GM18909 (cell line): ENCODE measurements at regions not wholly inside any gene's neighbourhood (a gene's known extent, or its start where the extent isn't known, plus 50 kb on each side); places are given as distances from the start of the nearest gene placed in this dataset.

Experiments
- ATAC-seq: cut with Tn5 transposase; IDR thresholded peaks from one replicate; pipeline ENCODE4 v1.9.1; 2021; ENCODE audit warnings: mild to moderate bottlenecking; ENCODE audit not compliant: unreplicated experiment, poor library complexity

- ATAC-seq = no peak
Observed at GRCh38 chr13:99829161-99829560, 142.4 kb downstream of the ZIC5 start.

GRCh38 chr13:99828735-99829134, 142.8 kb downstream of the ZIC5 start:
- no peak for ATAC-seq

GRCh38 chr13:99828123-99828522, 143.4 kb downstream of the ZIC5 start:
- ATAC-seq = no peak

GRCh38 chr13:99827011-99827772, 144.4 kb downstream of the ZIC5 start:
- no peak for ATAC-seq

- ATAC-seq = no peak
Observed at GRCh38 chr13:99823961-99824360, 147.6 kb downstream of the ZIC5 start.

GRCh38 chr13:99822820-99823219, 148.7 kb downstream of the ZIC5 start:
- no peak for ATAC-seq

- ATAC-seq = no peak
Observed at GRCh38 chr13:99821741-99822140, 149.8 kb downstream of the ZIC5 start.

GRCh38 chr13:99819967-99820366, 151.6 kb downstream of the ZIC5 start:
- no peak for ATAC-seq

- no peak for ATAC-seq
Observed at GRCh38 chr13:99816321-99816720, 155.2 kb downstream of the ZIC5 start.

- ATAC-seq = no peak
Observed at GRCh38 chr13:99813336-99814095, 158.1 kb downstream of the ZIC5 start.

GRCh38 chr13:99812625-99813024, 158.9 kb downstream of the ZIC5 start:
- no peak for ATAC-seq

- no peak for ATAC-seq
Observed at GRCh38 chr13:99811067-99811700, 160.4 kb downstream of the ZIC5 start.

- no peak for ATAC-seq
Observed at GRCh38 chr13:99809926-99810325, 161.6 kb downstream of the ZIC5 start.

GRCh38 chr13:99809496-99809895, 162.1 kb downstream of the ZIC5 start:
- no peak for ATAC-seq

GRCh38 chr13:99808786-99809185, 162.8 kb downstream of the ZIC5 start:
- ATAC-seq = no peak

GRCh38 chr13:99806671-99807070, 164.9 kb downstream of the ZIC5 start:
- ATAC-seq = no peak

GRCh38 chr13:99805361-99805760, 166.2 kb downstream of the ZIC5 start:
- no peak for ATAC-seq

- no peak for ATAC-seq
Observed at GRCh38 chr13:99803141-99803540, 168.4 kb downstream of the ZIC5 start.

GRCh38 chr13:99802416-99802815, 169.2 kb downstream of the ZIC5 start:
- no peak for ATAC-seq

GRCh38 chr13:99800951-99801350, 170.6 kb downstream of the ZIC5 start:
- no peak for ATAC-seq

GRCh38 chr13:99800011-99800410, 171.6 kb downstream of the ZIC5 start:
- ATAC-seq = no peak
